ENCODE measurements at regions not wholly inside any gene's neighbourhood (a gene's known extent, or its start where the extent isn't known, plus 50 kb on each side); places are given as distances from the start of the nearest gene placed in this dataset.

DNA sequence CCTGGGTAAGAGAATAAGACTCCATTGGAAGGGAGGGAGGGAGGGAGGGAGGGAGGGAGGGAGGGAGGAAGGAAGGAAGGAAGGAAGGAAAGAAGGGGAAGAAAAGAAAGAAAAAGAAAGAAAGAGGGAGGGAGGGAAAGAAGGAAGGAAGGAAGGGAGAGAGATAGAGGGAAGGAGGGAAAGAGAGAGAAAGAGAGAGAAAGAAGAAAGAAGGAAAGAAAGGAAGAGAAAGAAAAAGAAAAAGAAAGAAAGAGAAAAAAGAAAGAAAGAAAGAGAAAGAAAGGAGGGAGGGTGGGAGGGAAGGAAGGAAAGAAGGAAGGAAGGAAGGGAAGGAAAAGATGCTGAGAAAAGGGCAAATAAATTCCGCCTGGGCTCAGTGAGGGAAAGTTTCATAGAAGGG lies 74.7 kb upstream of the IFNAR2 start:
- H3K27me3 ChIP-seq, result no peaks in the 10 kb centered on the region

GRCh38 chr21:33155422-33155821 lies 74.3 kb upstream of the IFNAR2 start:
- intact Hi-C loops (cut with DNase I; ENCODE audit: low total_unique reads), result no loop called here

More for the DNA sequence above, 74.7 kb upstream of the IFNAR2 start:
- no peak for DNase-seq
- Histone ChIP-seq H3K27ac (no peak overlapping the region), H3K4me1 (no peaks in the 10 kb centered on the region), H3K36me3 (no peaks in the 10 kb centered on the region), H3K9me3 (no peaks in the 10 kb centered on the region), H3K4me3 (no peak overlapping the region)
- intact Hi-C loops (cut with DNase I; ENCODE audit: low total_unique reads), result no loop called here
- TF ChIP-seq POLR2A (IDR thresholded peaks at IDR 0.05) (no peak), CTCF (IDR thresholded peaks at IDR 0.05) (no peak)

DNA sequence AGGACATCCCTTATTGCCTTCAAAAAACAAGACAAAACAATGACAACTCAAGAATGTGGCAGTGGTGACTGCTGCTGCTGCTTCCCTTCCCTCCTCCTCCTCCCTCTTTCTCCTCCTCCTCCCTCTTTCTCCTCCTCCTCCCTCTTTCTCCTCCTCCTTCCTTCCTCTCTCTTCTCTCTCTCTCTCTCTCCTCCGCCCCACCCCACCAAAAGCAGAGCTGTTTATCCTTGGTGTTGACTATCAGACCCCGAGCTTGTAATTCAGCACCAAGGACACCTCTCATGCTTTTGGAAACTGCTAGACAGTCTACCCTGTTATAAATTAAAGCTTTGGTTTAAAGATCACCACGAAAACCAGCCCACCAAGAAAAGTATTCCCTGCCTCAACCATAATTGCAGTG lies 72.4 kb upstream of the IFNAR2 start:
- Histone ChIP-seq H3K4me1 (no peaks in the 10 kb centered on the region), H3K4me3 (no peak overlapping the region), H3K9me3 (no peaks in the 10 kb centered on the region), H3K36me3 (no peaks in the 10 kb centered on the region), H3K27me3 (no peaks in the 10 kb centered on the region), H3K27ac (no peak overlapping the region)
- intact Hi-C loops (cut with DNase I; ENCODE audit: low total_unique reads), result no loop called here
- DNase-seq, result no peak
- TF ChIP-seq POLR2A (IDR thresholded peaks at IDR 0.05) (no peak), CTCF (IDR thresholded peaks at IDR 0.05) (no peak)

More at GRCh38 chr21:33155422-33155821, 74.3 kb upstream of the IFNAR2 start:
- Histone ChIP-seq H3K27me3 (no peaks in the 10 kb centered on the region), H3K4me1 (no peaks in the 10 kb centered on the region), H3K4me3 (no peak overlapping the region), H3K9me3 (no peaks in the 10 kb centered on the region), H3K27ac (no peak overlapping the region), H3K36me3 (no peaks in the 10 kb centered on the region)
- TF ChIP-seq CTCF (IDR thresholded peaks at IDR 0.05), result no peak
- TF ChIP-seq POLR2A (IDR thresholded peaks at IDR 0.05), result no peak
- DNase-seq, result no peak

DNA sequence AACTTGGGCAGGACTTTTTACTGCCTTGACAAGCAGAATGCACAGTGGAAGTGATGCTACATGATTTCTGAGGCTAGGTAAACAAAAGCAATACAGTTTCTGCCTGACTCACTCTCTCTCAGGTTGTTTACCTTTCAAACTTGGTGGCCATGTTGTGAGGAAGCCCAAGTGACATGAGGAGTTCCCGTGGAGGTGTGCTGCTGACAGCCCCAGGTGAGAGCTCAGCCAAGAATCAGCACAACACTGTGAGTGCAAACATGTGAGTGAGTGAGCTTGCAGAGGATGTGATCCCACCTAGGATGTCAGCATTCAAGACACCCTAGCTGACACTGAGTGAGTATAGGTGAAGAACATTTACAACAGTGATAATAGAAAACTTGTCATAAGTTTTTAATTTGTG lies 71.1 kb upstream of the IFNAR2 start:
- no peak for DNase-seq
- no peak overlapping the region for H3K4me3 ChIP-seq
- H3K36me3 ChIP-seq, result no peaks in the 10 kb centered on the region
- no peaks in the 10 kb centered on the region for H3K27me3 ChIP-seq
- no peak for TF ChIP-seq POLR2A (IDR thresholded peaks at IDR 0.05)
- TF ChIP-seq CTCF (IDR thresholded peaks at IDR 0.05), result no peak
- no peaks in the 10 kb centered on the region for H3K4me1 ChIP-seq
- intact Hi-C loops (cut with DNase I; ENCODE audit: low total_unique reads), result no loop called here
- no peaks in the 10 kb centered on the region for H3K9me3 ChIP-seq
- H3K27ac ChIP-seq, result no peak overlapping the region

- DNase-seq, result peak in 1 of 2 donors; percentile 27
- Histone ChIP-seq H3K27ac (no peak overlapping the region), H3K4me3 (no peak overlapping the region), H3K9me3 (no peaks in the 10 kb centered on the region), H3K27me3 (no peaks in the 10 kb centered on the region), H3K4me1 (no peaks in the 10 kb centered on the region), H3K36me3 (no peaks in the 10 kb centered on the region)
- no peak for TF ChIP-seq CTCF (IDR thresholded peaks at IDR 0.05)
- no peak for TF ChIP-seq POLR2A (IDR thresholded peaks at IDR 0.05)
- intact Hi-C loops (cut with DNase I; ENCODE audit: low total_unique reads), result no loop called here
Observed at GRCh38 chr21:33162436-33162951, 67.2 kb upstream of the IFNAR2 start.
